ENCODE measurements at regions not wholly inside any gene's neighbourhood (a gene's known extent, or its start where the extent isn't known, plus 50 kb on each side); places are given as distances from the start of the nearest gene placed in this dataset.

DNA sequence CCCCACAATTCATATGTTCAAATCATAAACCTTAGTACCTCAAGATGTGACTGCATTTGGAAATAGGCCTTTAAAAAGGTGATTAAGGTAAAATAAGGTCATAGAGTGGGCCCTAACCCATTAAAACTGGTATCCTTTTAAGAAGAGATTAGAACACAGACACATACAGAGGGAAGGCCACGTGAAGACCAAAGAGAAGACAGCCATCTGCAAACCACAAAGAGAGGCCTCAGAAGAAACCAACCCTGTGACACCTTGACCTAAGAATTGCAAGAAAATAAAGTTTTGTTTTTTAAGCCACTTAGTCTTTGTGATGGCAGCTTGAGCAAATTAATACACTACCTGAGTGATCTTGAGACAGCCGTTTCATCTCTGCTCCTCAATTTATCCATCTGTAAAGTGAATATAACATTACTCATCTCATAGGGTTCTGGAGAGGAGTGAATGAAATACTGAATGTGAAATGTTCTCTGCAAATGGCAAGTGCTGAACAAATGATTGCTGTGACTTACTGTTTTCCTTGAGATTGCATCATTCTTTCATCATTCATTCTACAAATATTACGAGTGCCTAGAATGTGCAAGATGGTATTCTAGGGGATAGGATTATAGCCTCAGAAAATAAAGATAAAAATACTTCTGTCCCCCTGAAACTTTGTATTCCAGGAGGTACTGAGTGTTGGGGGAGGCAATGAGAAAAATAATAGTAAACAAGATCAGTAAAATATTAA lies 222.0 kb upstream of the CDH13 start:
- DNase-seq, result no peak

DNA sequence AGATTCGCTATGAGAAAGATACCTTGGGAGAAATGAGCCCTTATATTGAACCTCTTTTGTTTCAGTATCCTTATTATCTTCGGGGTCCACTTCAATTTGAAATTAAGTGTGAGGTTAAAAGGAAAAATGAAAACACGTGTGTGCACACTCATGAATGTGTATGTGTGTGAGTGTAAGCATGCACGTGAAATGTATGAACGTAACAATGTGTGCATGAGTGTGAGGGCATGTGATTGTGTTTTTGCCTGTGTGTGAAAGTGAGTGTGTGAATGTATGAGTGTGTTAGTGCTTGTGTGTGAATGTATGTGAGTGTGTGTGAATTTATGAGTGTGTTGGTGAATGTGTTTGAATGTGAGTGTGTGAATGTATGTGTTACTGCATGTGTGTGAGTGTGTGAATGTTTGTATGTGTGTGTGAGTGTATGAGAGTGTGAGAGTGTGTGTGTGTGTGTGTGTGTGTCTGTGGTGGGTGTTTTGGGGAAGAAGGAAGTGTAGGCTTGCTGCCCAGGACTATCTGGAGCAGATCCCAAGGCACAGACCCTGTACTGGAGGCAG lies 224.0 kb upstream of the CDH13 start:
- no peak for DNase-seq

DNA sequence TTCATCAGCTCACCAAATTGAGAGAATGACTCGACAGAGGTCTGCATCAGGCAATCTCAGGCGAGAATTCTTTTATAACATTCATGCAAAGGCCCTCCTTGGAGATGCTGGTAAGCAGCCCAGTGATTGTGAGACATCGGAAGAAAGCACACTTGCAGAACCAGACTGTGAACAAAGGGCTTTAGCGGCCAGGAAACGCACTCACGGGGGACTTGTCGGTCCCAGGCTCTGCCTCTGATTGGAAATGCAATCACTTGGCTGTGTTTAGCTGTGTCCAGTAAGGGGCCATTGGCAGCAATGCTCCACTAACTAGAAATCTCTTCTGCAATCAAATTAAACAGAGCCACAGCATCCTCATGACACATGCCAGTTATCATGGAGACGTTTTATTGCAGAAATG lies 226.7 kb upstream of the CDH13 start:
- no peak for DNase-seq

DNA sequence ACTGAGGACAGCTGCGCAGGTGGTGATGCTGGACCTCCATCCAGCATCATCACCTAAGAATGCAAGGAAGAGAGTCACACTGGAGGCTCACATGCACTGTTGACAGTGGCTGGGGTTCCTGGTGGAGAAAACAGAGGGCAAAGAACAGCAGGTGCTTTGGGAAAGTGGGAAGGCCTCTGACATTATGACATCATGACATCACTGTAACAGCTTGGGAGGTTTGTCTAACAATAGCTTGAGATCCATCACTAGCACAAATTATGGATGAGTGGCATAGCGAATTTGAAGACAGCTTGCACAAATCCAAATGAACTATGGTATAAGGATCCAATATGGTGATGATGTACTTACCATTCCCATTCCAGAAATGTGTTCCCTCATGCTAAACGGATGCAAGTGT lies 226.5 kb upstream of the MPHOSPH6 start:
- no peak for DNase-seq

DNA sequence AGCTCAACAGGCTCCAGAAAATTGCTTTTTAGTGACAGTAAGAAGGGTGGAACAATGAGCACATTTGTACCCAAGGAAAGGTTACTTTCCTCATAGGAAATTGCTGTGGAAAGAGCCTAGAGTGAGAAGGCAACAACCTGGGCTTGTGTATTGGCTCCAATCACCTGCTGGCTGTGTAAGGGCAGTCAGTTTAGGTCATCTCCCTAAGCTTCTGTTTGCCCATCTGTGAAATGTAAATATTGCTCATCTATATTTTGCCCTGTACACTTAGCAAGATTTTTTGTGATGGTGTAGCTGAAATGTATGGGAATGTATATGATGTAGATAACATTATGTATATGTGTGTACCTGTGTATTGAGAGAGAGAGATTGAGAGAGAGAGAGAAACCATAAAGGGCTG lies 225.2 kb upstream of the MPHOSPH6 start:
- no peak for DNase-seq

DNA sequence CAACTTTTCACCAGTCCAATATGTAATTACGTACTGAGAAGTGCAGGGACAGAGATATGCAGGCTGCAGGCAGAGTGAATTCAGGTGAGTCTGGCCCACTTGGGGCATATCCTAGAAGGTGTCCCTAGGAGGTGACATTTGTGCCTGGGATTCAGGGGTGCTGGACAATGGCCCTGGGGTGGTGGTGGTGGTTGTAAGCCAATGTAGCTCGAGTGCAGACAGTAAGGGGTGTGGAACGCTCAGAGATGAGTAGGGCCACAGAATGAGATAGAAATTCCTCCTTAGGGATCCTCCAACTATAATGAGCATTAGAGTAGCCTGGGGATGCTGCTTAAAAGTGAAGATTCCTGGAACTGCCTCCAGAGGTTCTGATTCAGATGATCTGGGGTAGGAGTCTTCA lies 221.7 kb upstream of the MPHOSPH6 start:
- DNase-seq, result no peak

DNA sequence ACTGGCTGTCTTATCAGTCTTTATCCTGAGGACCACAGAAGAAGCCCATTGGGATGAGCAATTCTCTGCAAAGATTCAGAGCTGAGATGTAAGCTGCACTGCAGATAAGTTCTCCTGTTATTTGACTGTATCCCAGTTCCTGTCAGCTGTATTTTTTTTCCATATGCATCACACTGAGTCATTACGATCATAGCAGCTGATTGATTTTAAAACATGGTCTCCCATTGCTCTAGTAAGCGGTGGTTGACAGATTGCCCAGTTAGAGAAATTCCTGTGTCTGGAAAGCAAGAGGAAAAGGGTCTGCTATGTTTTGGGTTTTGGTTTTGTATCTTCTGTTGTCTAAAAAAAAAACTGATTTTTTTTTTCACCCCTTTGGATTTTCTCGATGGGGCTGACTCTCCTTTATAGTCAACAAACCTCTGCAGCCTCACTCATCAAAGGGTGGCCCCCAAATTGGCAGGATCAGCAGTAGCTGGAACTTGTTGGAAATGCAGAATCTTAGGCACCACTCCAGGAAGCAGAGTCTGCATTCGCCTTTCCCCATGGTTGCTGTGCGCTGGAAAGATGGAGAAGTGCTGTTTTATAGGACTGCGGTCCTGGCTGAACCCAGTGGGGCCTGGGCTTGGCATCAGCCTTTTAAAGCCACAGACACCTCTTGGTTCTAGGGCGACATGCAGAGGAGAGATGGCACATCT lies 220.1 kb upstream of the MPHOSPH6 start:
- DNase-seq, result no peak

DNA sequence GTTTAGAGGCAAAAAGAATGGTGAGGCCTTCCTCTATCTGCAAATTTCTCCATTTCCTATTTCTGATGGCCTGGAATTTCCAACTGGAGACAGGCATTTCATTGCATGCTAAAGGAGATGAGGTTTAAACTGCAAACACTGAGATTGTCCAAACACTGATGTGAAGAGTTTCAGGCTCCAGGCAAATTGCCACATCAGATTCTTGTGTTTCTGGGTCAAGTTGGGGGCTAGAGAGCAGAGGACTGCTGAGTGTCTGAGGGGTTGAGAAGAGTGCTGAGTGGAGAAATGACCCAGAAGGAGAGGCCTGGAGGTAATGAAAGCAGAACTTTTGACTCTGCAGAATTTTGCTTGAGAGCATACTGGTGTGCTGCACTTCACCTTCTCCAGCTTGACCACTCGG lies 216.7 kb upstream of the MPHOSPH6 start:
- DNase-seq, result no peak

DNA sequence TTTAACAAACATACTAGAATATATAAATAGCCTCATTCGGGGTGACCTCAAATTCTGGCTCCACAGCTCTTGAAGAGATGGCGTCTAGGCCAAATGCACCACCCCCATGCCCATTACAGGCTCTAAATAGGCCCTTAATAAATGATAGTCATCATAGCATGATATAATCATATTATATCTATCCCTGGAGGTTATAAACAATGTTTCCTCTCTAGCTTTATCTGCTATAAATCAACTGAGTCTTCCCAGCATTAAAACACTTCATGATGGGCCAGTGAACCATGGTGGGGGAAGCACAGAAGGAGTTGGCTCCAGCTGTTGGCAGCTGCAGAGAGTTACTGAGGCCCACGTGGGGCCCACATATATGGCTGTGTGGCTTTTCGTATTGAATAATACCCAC lies 214.9 kb upstream of the MPHOSPH6 start:
- no peak for DNase-seq

DNA sequence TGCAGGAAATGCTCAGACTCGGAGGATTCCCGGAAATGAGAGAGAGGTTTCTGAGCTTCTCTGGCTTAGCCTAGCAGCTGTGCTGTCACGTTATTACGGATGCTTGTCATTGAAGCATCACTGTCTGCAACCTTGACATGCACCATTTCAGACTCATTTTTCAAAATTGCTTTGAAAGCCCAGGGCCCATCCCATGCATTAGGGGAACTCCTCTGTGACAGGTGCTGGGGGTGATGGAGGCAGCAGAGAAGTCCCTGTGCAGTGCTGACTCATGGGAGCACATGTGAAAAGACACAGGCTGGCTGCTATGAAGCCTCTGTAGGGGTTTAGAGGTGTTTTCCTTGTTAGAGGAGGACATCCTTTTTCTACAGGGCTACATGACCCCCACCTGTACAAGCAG lies 214.0 kb upstream of the MPHOSPH6 start:
- no peak for DNase-seq

DNA sequence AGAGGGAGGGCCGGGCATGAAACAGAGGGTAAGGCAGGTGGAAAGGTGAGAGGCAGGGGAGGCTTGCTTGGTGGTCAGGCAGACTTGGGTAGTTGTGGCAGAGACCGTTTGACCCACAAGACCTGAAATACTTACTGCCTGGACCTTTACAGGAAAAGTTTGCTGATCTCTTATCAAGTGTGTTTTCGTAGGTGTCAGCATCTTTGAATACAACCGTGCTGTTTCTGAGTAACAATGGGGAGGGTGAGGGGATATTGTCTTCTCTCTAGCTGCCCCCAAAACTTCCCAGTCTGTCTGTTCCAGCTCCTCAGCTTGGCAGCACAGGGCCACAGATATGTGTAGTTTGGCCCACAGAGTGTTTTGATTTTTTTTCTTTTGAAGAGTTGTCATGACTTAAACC lies 212.5 kb upstream of the MPHOSPH6 start:
- DNase-seq, result no peak

DNA sequence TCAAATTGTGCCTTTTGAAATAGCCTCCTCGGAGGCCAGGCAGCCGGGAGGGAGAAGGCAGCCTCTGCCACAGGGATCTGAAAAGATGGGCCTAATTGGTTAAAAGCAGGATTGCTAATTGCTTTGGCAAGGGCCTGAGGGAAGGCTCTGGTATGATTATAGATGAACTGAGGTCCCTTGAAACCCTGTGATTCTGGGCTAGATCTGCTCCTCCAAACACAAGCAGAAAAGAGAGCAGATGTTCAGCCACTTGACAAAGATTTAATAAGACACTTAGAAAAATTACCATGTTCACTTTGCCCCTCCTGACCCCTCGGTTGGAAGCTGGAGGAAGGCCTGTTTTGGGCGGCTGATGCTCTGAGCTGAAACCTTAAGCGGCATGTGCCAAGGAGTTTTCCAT lies 209.5 kb upstream of the MPHOSPH6 start:
- DNase-seq, result no peak

DNA sequence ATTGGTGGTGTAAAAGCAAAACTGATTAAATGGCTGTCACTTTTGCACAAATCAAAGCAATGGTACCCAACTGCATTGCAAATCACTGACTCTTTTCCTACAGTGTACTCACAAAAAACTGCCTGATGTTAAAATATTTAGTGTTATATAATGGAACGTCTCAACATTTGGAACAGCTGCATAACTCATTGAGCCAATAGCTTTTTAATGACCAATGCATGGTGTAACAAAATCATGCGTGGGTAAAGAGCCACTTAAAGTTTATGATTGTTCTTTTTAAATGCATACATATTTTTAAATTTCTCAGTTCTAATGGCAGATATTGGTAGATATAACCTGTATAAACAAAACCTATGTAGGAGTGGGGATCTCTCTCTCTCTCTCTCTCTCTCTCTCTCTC lies 204.0 kb upstream of the MPHOSPH6 start:
- no peak for DNase-seq

DNA sequence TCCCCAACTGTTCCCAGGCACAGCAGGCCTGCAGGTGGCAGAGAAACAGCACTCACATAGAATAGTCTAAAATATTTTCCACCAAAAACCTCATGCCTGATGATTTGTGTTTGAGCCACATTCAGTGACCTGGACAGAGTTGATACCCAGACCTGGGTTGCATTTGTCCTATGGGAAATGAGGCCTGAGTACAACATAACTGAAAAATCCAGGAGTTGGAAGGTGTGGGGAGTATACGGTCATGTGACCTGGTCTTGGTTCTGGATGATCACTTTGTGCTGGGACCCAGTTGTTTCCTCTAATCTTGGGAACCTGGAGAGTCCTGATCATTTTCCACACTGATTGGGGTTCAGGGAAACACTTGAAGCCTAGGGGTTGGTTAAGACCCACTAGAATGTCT lies 200.3 kb upstream of the MPHOSPH6 start:
- DNase-seq, result no peak

DNA sequence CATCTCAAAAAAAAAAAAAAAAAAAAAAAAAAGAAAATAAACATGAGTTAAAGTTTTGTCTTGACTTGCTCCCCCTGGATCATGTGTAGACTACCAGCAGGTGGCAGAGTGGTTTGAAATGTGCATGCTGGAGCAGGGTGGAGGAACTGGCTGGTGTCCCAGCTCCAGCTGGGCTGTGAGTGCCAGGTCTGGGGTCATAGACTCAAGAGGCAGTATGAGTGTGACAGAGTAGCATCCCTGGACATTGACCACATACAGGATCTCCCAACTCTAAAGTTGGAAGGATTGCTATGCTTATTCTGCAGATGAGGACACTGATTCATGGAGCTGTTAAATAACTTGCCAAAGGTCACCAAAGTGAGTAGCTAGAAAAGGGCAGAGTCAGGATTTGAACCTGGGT lies 198.0 kb upstream of the MPHOSPH6 start:
- DNase-seq, result no peak

DNA sequence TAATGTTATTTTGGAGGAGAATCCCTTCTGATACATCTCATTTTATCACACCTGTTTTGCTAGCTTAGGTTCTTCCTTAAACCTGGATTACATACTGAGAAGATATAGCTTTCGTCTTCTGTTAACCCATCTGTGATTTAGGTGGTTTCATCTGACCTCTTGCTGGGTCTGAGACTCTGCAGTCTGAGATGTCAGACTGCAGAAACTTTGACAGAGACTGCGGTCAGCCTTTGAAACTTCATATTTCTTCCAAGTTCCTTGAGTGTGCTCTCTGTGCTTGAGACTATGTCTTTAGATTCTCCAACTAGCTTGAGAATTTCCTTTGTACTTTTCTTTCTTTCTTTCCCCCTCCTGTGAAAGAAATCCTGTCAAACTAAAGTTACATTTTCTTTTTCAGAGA lies 196.4 kb upstream of the MPHOSPH6 start:
- no peak for DNase-seq

DNA sequence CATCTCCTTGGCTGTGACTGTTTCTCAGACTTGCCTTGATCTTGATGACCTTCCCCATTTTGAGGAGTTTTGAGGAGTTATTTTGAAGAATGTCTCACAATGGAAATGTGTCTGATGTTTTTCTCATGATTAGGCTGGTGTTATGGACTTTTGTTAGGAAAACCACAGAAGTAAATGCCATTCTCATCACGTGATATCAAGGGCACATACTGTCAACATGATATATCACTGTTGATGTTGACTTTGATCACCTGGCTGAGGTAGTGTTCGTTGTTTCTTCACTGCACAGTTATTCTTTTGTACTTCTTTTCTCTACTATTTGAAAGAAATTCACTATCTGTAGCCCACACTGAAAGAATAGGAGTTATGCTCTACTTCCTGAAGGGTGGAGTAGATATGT lies 194.7 kb upstream of the MPHOSPH6 start:
- DNase-seq, result no peak

DNA sequence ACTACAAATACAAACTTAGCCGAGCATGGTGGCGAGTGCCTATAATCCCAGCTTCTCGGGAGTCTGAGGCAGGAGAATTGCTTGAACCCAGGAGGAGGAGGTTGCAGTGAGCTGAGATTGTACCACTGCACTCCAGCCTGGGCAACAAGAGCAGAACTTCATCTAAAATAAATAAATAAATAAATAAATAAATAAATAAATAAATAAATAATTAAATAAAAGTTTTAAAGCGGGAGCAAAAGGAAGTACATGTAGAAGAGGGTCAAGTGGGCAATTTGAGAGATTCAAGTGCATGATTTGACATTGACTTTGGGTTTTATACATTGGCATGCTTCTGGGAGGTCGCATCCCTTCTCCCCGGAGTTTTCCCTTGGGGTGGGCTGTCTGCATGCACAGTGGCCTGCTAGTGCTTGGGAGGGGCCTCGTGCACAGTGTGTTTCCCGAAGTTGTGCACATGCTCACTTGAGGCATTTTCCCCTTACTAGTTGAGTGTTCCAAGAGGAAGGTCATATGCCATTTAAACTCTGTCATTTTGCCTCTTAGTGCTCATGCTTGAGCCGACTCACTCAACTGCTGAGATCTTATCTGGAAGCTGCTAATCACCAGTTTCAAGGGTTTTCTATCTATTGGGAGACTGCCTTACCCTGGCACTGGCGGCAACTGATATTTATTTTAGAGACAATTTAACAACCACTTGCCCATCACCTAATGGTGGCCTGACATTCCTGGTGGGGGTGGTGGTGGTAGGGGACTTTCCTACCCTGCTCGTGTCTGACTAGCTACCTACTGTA lies 193.2 kb upstream of the MPHOSPH6 start:
- no peak for DNase-seq

DNA sequence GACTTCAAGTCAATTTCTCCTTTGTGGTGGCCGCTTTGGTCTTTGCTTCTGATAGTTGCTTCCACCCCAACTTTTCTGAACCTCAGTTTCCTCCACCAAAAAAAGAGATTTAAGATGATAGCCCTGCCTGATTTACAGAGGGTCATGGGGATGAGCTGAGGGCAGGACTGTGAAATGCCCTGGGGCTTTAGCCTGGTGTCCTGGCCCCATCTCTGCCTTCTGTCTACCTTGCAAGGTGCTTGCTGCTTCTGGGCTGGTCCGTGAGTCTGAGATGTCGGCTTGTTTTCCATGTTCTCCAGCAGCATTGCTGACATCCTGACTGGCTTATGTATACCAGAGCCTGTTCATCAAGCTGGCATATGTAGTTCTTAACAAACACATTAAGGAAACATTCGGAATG lies 191.9 kb upstream of the MPHOSPH6 start:
- DNase-seq, result no peak

DNA sequence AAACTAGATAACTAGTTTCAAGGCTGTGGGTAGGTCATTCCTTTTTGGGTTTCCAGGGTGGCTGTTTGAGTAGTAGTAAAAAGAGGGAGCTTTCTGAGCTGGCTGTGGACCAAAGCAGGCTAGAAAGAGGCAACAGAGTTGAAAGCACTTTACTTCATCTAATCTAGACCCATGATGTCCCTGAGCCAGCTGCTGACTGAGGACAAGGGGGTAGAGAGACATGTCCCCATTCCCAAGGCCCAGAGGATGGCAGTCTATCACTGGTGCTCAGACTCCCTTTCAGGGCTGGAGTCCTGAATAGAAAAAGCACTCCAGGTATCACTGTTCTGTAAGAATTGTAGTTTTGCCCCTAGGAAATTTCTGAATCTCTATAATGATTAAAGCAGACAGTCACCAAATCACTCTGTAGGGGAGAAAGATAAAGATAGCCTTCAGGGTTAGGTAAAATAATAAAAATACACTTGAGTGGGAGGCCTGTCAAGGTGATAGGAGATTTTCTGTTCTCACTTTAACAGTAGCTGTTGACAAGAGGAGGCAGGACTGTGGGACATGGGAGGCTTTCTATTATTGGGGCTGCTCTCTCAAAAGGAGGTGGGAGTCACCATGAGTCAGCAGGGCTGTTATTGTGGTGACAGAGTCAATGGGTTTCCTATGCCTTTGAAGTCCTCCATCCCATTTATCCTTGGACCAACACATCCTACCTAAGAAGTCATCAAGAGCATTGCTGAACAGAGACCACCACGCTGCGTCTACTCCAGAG lies 190.2 kb upstream of the MPHOSPH6 start:
- DNase-seq, result no peak

DNA sequence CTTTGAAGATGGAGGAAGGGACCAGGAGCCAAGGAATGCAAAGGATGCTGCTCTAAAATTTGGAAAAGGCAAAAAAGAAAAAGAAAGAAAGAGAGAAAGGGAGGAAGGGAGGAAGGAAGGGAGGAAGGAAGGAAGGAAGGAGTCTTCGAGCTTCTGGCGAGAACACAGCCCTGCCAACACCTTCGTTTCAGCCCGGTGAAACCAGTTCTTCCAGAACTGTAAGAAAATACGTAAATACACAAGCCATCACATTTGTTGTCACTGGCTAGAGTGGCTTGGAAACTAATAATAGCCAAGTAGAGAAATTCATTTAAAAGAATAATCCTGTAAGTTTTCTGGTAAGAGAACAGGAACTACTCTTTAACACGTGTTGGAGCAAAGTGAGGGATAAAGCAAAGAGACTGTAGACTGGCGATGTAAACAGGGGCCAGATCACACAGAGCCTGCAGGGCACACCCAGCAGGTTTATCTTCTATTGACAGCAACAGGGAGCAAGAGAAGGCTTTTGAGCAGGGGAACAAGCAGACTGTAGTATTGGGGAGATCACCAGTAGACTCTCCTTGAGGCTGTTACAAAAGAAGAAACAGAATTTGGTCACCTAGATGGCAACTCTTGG lies 188.7 kb upstream of the MPHOSPH6 start:
- DNase-seq, result no peak

DNA sequence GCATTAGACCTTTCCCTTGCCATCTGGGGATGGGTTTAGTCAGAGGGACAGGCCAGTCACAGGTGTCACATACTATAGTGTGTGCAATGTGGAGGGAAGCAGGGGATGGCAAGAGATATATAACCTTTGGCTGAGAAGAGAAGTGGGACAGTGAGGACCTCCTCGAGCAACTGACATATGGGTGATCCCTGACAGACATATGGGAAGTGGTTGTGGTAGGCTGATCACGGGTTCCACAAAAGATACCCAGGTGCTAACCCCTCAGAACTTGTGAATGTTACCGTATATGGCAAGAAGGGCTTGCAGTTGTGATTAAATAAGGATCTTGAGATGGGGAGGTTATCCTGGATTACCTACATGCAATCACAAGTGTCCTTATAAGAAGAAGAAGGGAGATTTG lies 188.1 kb upstream of the MPHOSPH6 start:
- no peak for DNase-seq

DNA sequence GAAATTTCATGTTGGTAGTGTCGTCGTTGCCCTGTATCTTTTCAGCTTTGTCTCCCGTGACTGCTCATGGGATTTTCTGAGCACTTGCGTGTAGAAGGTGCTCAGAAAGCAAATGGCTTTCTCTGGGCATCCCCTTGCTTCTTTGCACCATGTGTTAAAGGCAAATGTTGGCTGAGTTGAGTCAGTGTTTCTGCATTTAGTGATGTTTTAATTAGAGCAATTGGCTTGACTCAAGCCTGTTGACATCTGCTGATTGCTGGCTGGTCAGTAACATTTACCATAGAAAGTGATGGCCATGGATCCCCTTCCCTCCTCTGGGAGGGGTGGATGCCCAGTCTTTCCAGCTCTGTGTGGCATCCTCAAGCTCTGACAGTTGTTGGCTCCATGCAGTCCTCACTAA lies 187.2 kb upstream of the MPHOSPH6 start:
- DNase-seq, result no peak
